ENCODE measurements at regions not wholly inside any gene's neighbourhood (a gene's known extent, or its start where the extent isn't known, plus 50 kb on each side); places are given as distances from the start of the nearest gene placed in this dataset.

DNA sequence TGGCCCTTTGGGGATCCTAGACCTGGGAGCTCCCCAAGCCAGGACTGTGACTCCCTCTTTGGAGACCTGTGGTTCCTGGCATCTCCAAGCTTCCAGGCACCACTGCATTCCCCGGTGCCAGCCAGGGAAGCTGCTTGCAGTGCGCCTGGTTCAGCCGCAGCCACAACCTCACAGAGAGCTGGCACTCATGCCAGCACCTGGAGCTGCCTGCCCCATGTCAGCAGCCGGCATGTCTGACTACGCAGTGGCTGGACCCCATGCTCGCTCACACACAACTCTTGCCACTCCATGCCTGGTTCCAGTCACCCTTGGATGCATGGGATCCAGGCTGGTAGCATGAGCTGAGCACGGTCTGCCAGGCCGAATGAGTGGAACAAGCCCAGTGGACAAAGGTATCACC is 426.6 kb downstream of the LRRIQ3 start:
- TF ChIP-seq CTCF (IDR thresholded peaks at IDR 0.05; ENCODE audit: low read depth, low read length): no peak
- no peak for DNase-seq (ENCODE audit: low read depth, low spot score)
- in situ Hi-C loops (cut with HindIII; ENCODE audit: low sequenced_read_pairs): no loop called here
- H3K4me3 ChIP-seq (ENCODE audit: low read depth, low read length): no peak overlapping the region

DNA sequence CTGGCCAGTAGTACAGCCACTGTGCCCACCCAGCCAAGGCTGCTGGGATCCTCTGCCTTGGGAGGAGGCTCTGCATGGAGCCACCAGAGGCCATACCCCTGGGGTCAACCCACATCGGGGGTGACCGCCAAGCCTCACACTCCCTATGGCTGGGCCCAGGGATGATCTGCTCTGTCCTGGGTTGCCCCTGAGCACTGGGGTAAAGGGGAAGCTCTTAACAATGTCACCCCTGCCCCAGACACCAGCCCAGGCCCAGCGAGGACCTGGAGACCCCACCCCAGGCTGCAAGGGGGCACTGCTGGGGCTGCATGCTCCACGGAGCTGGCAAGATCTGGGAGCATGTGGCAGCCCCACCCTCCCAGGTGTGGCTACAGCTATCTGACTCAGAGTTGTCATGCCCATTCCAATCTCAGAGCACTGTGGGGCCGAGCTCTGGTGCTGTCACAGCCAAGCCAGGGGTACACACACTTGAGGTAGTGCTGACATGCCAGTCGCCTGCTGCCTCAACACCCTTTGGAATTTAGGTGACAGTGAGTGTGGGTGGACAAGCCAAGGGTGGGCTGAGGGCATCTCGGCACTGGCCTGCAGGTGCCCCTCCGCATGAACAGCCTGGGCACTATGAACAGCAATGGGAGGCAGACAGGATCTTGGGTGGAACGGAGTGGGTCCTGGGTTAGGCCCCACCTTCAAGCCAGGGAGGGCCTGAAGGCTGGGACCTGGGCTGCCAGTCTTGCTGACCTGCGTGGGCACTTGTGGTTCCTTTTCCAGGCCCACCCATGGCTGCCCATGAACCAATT is 427.7 kb downstream of the LRRIQ3 start:
- DNase-seq (ENCODE audit: low read depth, low spot score): no peak
- no peak for TF ChIP-seq CTCF (IDR thresholded peaks at IDR 0.05; ENCODE audit: low read depth, low read length)
- no peak overlapping the region for H3K4me3 ChIP-seq (ENCODE audit: low read depth, low read length)
- in situ Hi-C loops (cut with HindIII; ENCODE audit: low sequenced_read_pairs): no loop called here

GRCh38 chr1:73766786-73767348 is 431.1 kb downstream of the LRRIQ3 start:
- no peak overlapping the region for H3K4me3 ChIP-seq (ENCODE audit: low read depth, low read length)
- DNase-seq (ENCODE audit: low read depth, low spot score): no peak
- TF ChIP-seq CTCF (IDR thresholded peaks at IDR 0.05; ENCODE audit: low read depth, low read length): no peak
- in situ Hi-C loops (cut with HindIII; ENCODE audit: low sequenced_read_pairs): no loop called here

DNA sequence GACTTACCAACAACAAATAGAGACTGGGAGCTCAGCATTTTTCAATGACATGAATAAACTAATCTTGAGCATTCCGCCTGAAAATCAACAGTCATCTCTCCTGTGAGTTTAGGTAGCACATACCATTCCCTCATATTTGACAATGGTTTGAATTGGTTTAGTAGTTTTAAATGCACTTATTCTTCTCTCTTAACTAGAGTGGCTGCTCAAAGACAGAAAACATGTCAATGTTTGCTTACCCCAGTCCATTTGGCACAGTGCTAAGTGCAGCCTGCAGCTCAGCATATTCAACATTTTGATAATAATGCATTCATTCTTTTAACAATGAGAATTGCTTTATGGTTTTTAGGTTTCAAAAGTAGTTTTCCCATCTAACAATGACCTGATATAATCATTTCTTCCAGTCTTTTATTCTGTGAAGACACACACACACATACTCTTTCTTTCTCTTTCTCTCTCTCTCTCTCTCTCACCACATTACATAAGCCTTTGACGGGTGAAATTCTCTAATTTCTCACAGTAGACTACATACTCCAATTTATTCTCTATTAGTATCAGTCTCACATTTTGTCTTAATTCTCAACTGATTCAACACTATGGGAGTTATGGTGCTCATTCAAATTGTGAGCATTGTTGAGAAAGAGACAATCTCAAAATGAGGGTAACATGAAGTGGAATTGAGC is 432.3 kb downstream of the LRRIQ3 start:
- TF ChIP-seq CTCF (IDR thresholded peaks at IDR 0.05; ENCODE audit: low read depth, low read length): no peak
- no peak overlapping the region for H3K4me3 ChIP-seq (ENCODE audit: low read depth, low read length)
- DNase-seq (ENCODE audit: low read depth, low spot score): no peak
- in situ Hi-C loops (cut with HindIII; ENCODE audit: low sequenced_read_pairs): no loop called here

GRCh38 chr1:73761559-73761958 is 436.4 kb downstream of the LRRIQ3 start:
- in situ Hi-C loops (cut with HindIII; ENCODE audit: low sequenced_read_pairs): no loop called here
- TF ChIP-seq CTCF (IDR thresholded peaks at IDR 0.05; ENCODE audit: low read depth, low read length): no peak
- DNase-seq (ENCODE audit: low read depth, low spot score): no peak
- no peak overlapping the region for H3K4me3 ChIP-seq (ENCODE audit: low read depth, low read length)

DNA sequence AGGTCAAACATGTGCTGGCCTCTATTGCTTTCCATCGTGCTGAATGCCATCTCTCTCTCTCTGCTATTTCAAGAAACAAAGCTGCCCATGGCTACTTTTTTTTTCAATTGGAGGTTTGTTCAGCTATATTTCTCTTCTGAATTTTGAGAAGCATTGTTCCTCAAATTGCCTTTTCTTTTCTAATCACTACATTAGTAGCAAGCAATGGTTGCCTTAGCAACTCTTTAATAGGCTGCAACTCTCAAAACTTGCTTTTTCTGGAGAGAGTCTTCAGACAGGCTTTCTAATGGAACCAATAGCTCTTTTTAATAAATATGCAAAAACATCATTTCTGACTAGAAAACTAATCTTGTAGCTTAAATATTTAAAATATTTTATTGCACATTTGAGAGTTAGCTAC is 439.0 kb downstream of the LRRIQ3 start:
- TF ChIP-seq CTCF (IDR thresholded peaks at IDR 0.05; ENCODE audit: low read depth, low read length): no peak
- H3K4me3 ChIP-seq (ENCODE audit: low read depth, low read length): no peak overlapping the region
- in situ Hi-C loops (cut with HindIII; ENCODE audit: low sequenced_read_pairs): no loop called here
- DNase-seq (ENCODE audit: low read depth, low spot score): no peak
